ENCODE measurements at regions not wholly inside any gene's neighbourhood (a gene's known extent, or its start where the extent isn't known, plus 50 kb on each side); places are given as distances from the start of the nearest gene placed in this dataset.

- H3K4me1 Mint-ChIP-seq, result no peaks in the 10 kb centered on the region
- H3K27me3 Mint-ChIP-seq, result no peaks in the 10 kb centered on the region
- no peak for DNase-seq
- H3K27ac Mint-ChIP-seq, result no peak overlapping the region
- H3K9me3 Mint-ChIP-seq, result peaks cover 2% of the 10 kb centered on the region
- no peaks in the 10 kb centered on the region for H3K36me3 Mint-ChIP-seq (ENCODE audit: low read depth)
- ChIA-PET CTCF (no interaction called here), POLR2A (no interaction called here)
- no peak overlapping the region for H3K4me3 Mint-ChIP-seq
Measured at GRCh38 chr10:56624082-56624481, 263.0 kb upstream of the ZWINT start.

- POLR2A ChIA-PET, result no interaction called here
- no peaks in the 10 kb centered on the region for H3K36me3 Mint-ChIP-seq (ENCODE audit: low read depth)
- H3K4me3 Mint-ChIP-seq, result no peak overlapping the region
Measured at GRCh38 chr10:56623064-56623463, 262.0 kb upstream of the ZWINT start.

DNA sequence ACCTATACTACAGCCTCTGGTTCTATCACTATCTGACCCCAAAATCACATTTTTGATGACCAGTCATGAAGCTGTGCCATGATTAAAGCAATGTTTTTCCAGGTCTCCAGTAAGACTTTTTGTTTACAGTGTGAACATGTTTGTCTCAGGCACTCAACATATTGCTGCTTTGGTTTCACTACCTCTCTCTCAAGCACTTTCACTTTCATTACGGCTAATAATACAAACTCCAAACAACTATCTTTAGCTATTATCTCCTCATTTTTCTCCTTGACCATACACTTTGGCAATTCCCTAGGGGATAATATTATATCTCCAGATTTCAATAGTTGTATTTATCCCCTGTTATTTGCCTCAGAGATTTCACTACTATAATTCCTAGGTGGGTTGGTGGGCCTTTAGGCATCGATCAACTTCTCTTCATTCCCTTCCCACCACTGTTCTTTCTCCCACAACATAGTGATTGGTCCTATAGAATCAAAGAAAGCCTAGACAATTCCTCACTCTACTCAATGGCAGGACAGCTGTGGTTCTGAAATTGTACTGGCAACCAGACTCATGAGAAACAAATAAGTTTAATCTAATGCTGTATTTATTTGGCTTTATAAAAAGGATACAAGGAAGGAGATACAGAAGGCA is 261.4 kb upstream of the ZWINT start:
- Mint-ChIP-seq H3K4me3 (no peak overlapping the region), H3K27me3 (no peaks in the 10 kb centered on the region), H3K27ac (no peak overlapping the region), H3K36me3 (ENCODE audit: low read depth) (no peaks in the 10 kb centered on the region), H3K9me3 (peaks cover 3% of the 10 kb centered on the region), H3K4me1 (no peaks in the 10 kb centered on the region)
- POLR2A ChIA-PET, result no interaction called here
- CTCF ChIA-PET, result no interaction called here
- DNase-seq, result no peak

More at GRCh38 chr10:56623064-56623463, 262.0 kb upstream of the ZWINT start:
- CTCF ChIA-PET, result no interaction called here
- Mint-ChIP-seq H3K9me3 (peaks cover 2% of the 10 kb centered on the region), H3K4me1 (no peaks in the 10 kb centered on the region), H3K27me3 (no peaks in the 10 kb centered on the region), H3K27ac (no peak overlapping the region)
- no peak for DNase-seq

DNA sequence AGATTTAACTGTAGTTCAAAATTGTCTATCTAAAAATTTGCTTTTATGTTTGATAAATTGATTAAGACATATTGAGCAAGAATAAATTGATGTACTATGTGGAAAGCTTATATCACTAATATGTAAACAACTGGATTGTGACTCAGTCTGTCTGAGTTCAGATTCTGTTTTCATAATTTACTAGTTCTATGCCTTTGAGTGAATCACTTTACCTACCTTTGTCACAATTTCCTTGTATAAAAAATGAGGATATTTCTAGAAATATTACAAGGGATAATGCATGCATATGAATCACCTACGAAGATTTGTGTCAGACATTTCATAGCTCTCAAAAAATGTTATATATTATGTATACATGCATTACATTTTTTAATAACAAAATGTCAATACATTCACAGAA is 245.1 kb upstream of the ZWINT start:
- ChIA-PET CTCF (no interaction called here), POLR2A (no interaction called here)
- Mint-ChIP-seq H3K36me3 (ENCODE audit: low read depth) (no peaks in the 10 kb centered on the region), H3K9me3 (no peaks in the 10 kb centered on the region), H3K4me1 (no peaks in the 10 kb centered on the region), H3K27me3 (no peaks in the 10 kb centered on the region), H3K4me3 (no peak overlapping the region), H3K27ac (no peak overlapping the region)
- no peak for DNase-seq

DNA sequence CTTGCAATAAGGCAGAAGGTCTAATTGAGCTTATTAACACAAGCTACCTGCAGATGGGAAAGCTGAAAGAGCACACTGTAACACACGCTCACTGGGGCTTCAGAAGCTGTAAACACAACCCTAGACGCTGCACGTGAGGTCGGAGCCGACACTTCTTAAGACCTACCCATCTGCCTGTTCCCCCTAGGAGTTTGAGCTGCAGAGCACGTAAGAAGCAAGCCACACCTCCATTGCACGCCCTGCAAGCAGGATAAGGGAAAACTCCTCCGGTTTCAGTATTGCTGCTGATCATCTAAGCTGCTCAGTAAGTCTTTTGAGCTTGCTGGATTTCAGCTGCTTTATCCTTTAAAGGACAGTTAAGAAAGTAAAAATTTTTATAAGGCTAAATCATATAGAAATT is 244.0 kb upstream of the ZWINT start:
- no peaks in the 10 kb centered on the region for H3K36me3 Mint-ChIP-seq (ENCODE audit: low read depth)
- H3K4me3 Mint-ChIP-seq, result no peak overlapping the region
- ChIA-PET POLR2A (no interaction called here), CTCF (interaction anchor here (0.6 kb wide), 1 partner anchor 11 kb away, joined by 3 read pairs; no protein-coding TSS in a partner anchor)
- H3K27ac Mint-ChIP-seq, result no peak overlapping the region
- H3K4me1 Mint-ChIP-seq, result no peaks in the 10 kb centered on the region
- no peaks in the 10 kb centered on the region for H3K9me3 Mint-ChIP-seq
- H3K27me3 Mint-ChIP-seq, result no peaks in the 10 kb centered on the region
- DNase-seq, result no peak

GRCh38 chr10:56604624-56605023 is 243.6 kb upstream of the ZWINT start:
- no peak for DNase-seq
- Mint-ChIP-seq H3K4me3 (no peak overlapping the region), H3K4me1 (no peaks in the 10 kb centered on the region), H3K36me3 (ENCODE audit: low read depth) (no peaks in the 10 kb centered on the region), H3K9me3 (no peaks in the 10 kb centered on the region), H3K27me3 (no peaks in the 10 kb centered on the region), H3K27ac (no peak overlapping the region)
- CTCF ChIA-PET, result interaction anchor here (0.6 kb wide), 1 partner anchor 12 kb away, joined by 3 read pairs; no protein-coding TSS in a partner anchor
- POLR2A ChIA-PET, result no interaction called here

- ChIA-PET POLR2A (no interaction called here), CTCF (no interaction called here)
- H3K27me3 Mint-ChIP-seq, result no peaks in the 10 kb centered on the region
- H3K36me3 Mint-ChIP-seq (ENCODE audit: low read depth), result no peaks in the 10 kb centered on the region
- H3K27ac Mint-ChIP-seq, result no peak overlapping the region
- no peak overlapping the region for H3K4me3 Mint-ChIP-seq
- H3K9me3 Mint-ChIP-seq, result no peaks in the 10 kb centered on the region
- DNase-seq, result no peak
- H3K4me1 Mint-ChIP-seq, result no peaks in the 10 kb centered on the region
Measured at GRCh38 chr10:56599201-56599600, 238.1 kb upstream of the ZWINT start.

GRCh38 chr10:56596257-56596656 is 235.2 kb upstream of the ZWINT start:
- Mint-ChIP-seq H3K9me3 (peaks cover 3% of the 10 kb centered on the region), H3K27me3 (no peaks in the 10 kb centered on the region), H3K27ac (no peak overlapping the region), H3K4me3 (no peak overlapping the region), H3K4me1 (no peaks in the 10 kb centered on the region), H3K36me3 (ENCODE audit: low read depth) (no peaks in the 10 kb centered on the region)
- ChIA-PET POLR2A (no interaction called here), CTCF (no interaction called here)
- DNase-seq, result no peak

GRCh38 chr10:56593120-56593519 is 232.1 kb upstream of the ZWINT start:
- CTCF ChIA-PET, result no interaction called here
- Mint-ChIP-seq H3K36me3 (ENCODE audit: low read depth) (no peaks in the 10 kb centered on the region), H3K4me1 (no peaks in the 10 kb centered on the region), H3K4me3 (no peak overlapping the region), H3K27ac (no peak overlapping the region), H3K9me3 (peaks cover 3% of the 10 kb centered on the region), H3K27me3 (no peaks in the 10 kb centered on the region)
- DNase-seq, result no peak
- POLR2A ChIA-PET, result no interaction called here

GRCh38 chr10:56586461-56586891 is 225.4 kb upstream of the ZWINT start:
- no peak overlapping the region for H3K27ac Mint-ChIP-seq
- no peak for DNase-seq
- ChIA-PET CTCF (no interaction called here), POLR2A (no interaction called here)
- H3K4me3 Mint-ChIP-seq, result no peak overlapping the region
- no peaks in the 10 kb centered on the region for H3K4me1 Mint-ChIP-seq
- H3K27me3 Mint-ChIP-seq, result no peaks in the 10 kb centered on the region
- H3K36me3 Mint-ChIP-seq (ENCODE audit: low read depth), result no peaks in the 10 kb centered on the region
- no peaks in the 10 kb centered on the region for H3K9me3 Mint-ChIP-seq

- POLR2A ChIA-PET, result no interaction called here
Measured at GRCh38 chr10:56585447-56586171, 224.6 kb upstream of the ZWINT start.

GRCh38 chr10:56583316-56583715 is 222.3 kb upstream of the ZWINT start:
- Mint-ChIP-seq H3K4me1 (no peaks in the 10 kb centered on the region), H3K9me3 (no peaks in the 10 kb centered on the region), H3K27me3 (no peaks in the 10 kb centered on the region), H3K36me3 (ENCODE audit: low read depth) (no peaks in the 10 kb centered on the region), H3K4me3 (no peak overlapping the region), H3K27ac (no peak overlapping the region)
- CTCF ChIA-PET, result no interaction called here
- POLR2A ChIA-PET, result no interaction called here
- no peak for DNase-seq

More at GRCh38 chr10:56585447-56586171, 224.6 kb upstream of the ZWINT start:
- no peaks in the 10 kb centered on the region for H3K36me3 Mint-ChIP-seq (ENCODE audit: low read depth)
- H3K9me3 Mint-ChIP-seq, result no peaks in the 10 kb centered on the region
- CTCF ChIA-PET, result no interaction called here
- no peaks in the 10 kb centered on the region for H3K27me3 Mint-ChIP-seq
- H3K4me1 Mint-ChIP-seq, result no peaks in the 10 kb centered on the region
- no peak overlapping the region for H3K4me3 Mint-ChIP-seq
- no peak for DNase-seq
- H3K27ac Mint-ChIP-seq, result no peak overlapping the region

DNA sequence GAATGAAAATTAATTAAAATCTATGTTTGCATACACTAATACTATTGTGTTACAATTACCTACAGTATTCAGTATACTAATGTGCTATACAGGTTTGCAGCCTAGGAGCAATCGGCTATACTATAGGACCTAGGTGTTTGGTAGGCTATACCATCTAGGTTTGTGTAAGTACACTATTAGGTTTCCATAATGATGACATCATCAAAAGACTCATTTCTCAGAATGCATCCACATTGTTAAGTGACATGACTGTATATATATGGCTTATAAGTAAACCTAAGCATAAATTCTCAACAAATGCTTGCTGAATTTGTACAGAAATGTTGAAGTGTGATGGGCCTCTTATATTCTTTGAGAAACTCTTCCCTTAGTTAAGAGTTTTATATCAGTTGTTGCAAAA is 206.5 kb upstream of the ZWINT start:
- POLR2A ChIA-PET, result no interaction called here
- DNase-seq, result no peak
- Mint-ChIP-seq H3K36me3 (ENCODE audit: low read depth) (no peaks in the 10 kb centered on the region), H3K27me3 (no peaks in the 10 kb centered on the region), H3K27ac (no peak overlapping the region), H3K4me1 (no peaks in the 10 kb centered on the region), H3K9me3 (peaks cover 14% of the 10 kb centered on the region), H3K4me3 (no peak overlapping the region)
- CTCF ChIA-PET, result no interaction called here

DNA sequence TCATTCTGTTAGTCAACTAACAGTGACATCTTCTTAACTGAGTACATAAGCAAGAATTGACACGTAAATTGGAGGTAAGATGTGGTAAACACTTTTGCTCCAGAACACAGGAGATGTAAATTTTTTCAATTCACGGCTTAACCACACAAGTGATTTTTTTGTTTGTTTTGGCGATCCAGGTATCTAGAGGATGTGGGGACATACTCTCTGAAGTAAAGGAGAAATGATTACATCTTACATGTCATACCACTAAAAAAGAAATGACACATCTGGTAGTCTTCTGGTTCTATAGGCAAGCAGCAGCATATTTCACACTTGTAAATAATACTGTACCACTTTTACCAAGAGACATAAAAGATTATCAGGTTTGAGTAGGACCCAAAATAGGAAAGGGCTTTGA is 200.3 kb upstream of the ZWINT start:
- no peaks in the 10 kb centered on the region for H3K4me1 Mint-ChIP-seq
- no peaks in the 10 kb centered on the region for H3K36me3 Mint-ChIP-seq (ENCODE audit: low read depth)
- H3K9me3 Mint-ChIP-seq, result no peaks in the 10 kb centered on the region
- DNase-seq, result no peak
- POLR2A ChIA-PET, result no interaction called here
- H3K27ac Mint-ChIP-seq, result no peak overlapping the region
- no peak overlapping the region for H3K4me3 Mint-ChIP-seq
- CTCF ChIA-PET, result no interaction called here
- H3K27me3 Mint-ChIP-seq, result no peaks in the 10 kb centered on the region
